ENCODE measurements at regions not wholly inside any gene's neighbourhood (a gene's known extent, or its start where the extent isn't known, plus 50 kb on each side); places are given as distances from the start of the nearest gene placed in this dataset.

DNA sequence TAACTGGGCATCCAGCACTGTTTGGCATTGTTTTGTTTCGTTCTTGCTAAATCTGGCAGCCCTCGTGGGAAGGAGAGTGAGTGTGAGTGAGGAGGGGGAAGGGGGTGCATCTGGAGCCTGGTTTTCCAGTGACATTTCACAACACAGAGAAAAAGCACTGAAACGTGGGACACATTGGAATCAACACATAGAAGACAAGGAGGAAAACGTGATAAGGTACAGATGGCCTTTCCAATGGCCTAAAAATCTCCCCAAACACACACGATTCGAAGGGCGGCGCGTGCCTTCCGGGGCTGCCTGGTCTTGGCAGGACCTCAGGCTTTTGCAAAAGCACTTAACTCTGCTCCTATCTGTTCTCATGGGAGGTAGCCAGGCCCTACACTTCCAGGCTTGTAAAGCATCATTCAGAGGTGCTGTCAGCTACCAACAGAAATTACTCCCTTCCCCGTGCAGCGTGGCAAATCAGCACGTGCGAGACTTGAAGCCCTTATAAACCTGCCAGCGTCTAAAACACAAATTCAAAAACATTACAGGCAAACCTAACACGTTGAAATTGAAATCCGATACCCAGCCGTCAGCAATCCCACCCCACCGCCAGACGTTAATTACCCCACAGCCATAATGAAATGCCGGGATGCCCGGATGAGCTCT is 129.4 kb downstream of the OLFM1 start:
- Histone ChIP-seq H3K9me3 (ENCODE audit: control insufficient read depth, insufficient read depth, low read depth, low read length) (no peaks in the 10 kb centered on the region), H3K4me3 (ENCODE audit: low read depth in 2 of 2, low read length in 2 of 2) (no peak overlapping the region), H3K27ac (ENCODE audit: low read length) (no peak overlapping the region), H3K4me1 (ENCODE audit: control insufficient read depth, insufficient read depth, low read length) (no peaks in the 10 kb centered on the region), H3K27me3 (ENCODE audit: control insufficient read depth, insufficient read depth, low read length) (no peaks in the 10 kb centered on the region), H3K36me3 (ENCODE audit: control insufficient read depth, insufficient read depth, low read length) (no peaks in the 10 kb centered on the region)
- BruUV-seq (replicated peaks), result no TSS peak
- POLR2A ChIA-PET, result no interaction called here
- in situ Hi-C loops (cut with HindIII; ENCODE audit: low pct_unique_long_range_greater_than_20kb, low sequenced_read_pairs) (no loop called here), intact Hi-C loops (cut with micrococcal nuclease; ENCODE audit: unreplicated experiment) (no loop called here)
- ATAC-seq, result no peak
- CTCF ChIA-PET, result no interaction called here
- no peak for DNase-seq (ENCODE audit: low read depth, low spot score)
- TF ChIP-seq, protein P1, sequence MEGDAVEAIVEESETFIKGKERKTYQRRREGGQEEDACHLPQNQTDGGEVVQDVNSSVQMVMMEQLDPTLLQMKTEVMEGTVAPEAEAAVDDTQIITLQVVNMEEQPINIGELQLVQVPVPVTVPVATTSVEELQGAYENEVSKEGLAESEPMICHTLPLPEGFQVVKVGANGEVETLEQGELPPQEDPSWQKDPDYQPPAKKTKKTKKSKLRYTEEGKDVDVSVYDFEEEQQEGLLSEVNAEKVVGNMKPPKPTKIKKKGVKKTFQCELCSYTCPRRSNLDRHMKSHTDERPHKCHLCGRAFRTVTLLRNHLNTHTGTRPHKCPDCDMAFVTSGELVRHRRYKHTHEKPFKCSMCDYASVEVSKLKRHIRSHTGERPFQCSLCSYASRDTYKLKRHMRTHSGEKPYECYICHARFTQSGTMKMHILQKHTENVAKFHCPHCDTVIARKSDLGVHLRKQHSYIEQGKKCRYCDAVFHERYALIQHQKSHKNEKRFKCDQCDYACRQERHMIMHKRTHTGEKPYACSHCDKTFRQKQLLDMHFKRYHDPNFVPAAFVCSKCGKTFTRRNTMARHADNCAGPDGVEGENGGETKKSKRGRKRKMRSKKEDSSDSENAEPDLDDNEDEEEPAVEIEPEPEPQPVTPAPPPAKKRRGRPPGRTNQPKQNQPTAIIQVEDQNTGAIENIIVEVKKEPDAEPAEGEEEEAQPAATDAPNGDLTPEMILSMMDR (IDR thresholded peaks at IDR 0.05), result no peak
- TF ChIP-seq, protein P2, sequence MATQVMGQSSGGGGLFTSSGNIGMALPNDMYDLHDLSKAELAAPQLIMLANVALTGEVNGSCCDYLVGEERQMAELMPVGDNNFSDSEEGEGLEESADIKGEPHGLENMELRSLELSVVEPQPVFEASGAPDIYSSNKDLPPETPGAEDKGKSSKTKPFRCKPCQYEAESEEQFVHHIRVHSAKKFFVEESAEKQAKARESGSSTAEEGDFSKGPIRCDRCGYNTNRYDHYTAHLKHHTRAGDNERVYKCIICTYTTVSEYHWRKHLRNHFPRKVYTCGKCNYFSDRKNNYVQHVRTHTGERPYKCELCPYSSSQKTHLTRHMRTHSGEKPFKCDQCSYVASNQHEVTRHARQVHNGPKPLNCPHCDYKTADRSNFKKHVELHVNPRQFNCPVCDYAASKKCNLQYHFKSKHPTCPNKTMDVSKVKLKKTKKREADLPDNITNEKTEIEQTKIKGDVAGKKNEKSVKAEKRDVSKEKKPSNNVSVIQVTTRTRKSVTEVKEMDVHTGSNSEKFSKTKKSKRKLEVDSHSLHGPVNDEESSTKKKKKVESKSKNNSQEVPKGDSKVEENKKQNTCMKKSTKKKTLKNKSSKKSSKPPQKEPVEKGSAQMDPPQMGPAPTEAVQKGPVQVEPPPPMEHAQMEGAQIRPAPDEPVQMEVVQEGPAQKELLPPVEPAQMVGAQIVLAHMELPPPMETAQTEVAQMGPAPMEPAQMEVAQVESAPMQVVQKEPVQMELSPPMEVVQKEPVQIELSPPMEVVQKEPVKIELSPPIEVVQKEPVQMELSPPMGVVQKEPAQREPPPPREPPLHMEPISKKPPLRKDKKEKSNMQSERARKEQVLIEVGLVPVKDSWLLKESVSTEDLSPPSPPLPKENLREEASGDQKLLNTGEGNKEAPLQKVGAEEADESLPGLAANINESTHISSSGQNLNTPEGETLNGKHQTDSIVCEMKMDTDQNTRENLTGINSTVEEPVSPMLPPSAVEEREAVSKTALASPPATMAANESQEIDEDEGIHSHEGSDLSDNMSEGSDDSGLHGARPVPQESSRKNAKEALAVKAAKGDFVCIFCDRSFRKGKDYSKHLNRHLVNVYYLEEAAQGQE (IDR thresholded peaks at IDR 0.05; ENCODE audit: insufficient read depth in 1 of 2, low read depth in 2 of 2, low read length in 1 of 2), result no peak
- TF ChIP-seq TCF7L2 (IDR thresholded peaks at IDR 0.05; ENCODE audit: low read depth, low read length), result no peak
- TF ChIP-seq SIN3A (IDR thresholded peaks at IDR 0.05; ENCODE audit: borderline replicate concordance, insufficient read depth, low read depth, low read length), result no peak

DNA sequence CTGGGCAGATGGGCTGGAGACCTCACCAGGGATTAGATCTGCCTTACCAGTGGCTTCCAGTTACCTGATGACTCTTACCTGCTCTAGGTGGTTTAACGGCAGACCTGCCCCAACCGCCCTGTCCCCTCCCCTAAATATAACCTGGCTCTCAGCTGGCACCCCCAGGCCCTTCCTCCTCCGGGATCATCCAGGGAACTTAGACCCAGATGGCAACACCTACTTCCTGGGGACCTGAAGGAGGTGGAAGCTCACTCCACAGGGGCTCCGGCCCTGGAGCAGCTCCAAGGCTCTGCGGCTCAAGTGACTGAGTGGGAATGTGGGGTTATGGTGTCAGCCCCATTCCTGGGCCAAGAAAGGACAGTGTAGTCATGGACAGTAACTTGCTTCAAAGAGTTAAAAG is 130.4 kb downstream of the OLFM1 start:
- no peaks in the 10 kb centered on the region for H3K9me3 ChIP-seq (ENCODE audit: control insufficient read depth, insufficient read depth, low read depth, low read length)
- ATAC-seq, result no peak
- H3K4me1 ChIP-seq (ENCODE audit: control insufficient read depth, insufficient read depth, low read length), result no peaks in the 10 kb centered on the region
- in situ Hi-C loops (cut with HindIII; ENCODE audit: low pct_unique_long_range_greater_than_20kb, low sequenced_read_pairs), result no loop called here
- no peak overlapping the region for H3K4me3 ChIP-seq (ENCODE audit: low read depth in 2 of 2, low read length in 2 of 2)
- no peak for TF ChIP-seq TCF7L2 (IDR thresholded peaks at IDR 0.05; ENCODE audit: low read depth, low read length)
- TF ChIP-seq, protein P1 (IDR thresholded peaks at IDR 0.05), result no peak
- TF ChIP-seq, protein P2 (IDR thresholded peaks at IDR 0.05; ENCODE audit: insufficient read depth in 1 of 2, low read depth in 2 of 2, low read length in 1 of 2), result no peak
- TF ChIP-seq SIN3A (IDR thresholded peaks at IDR 0.05; ENCODE audit: borderline replicate concordance, insufficient read depth, low read depth, low read length), result no peak
- TF ChIP-seq POLR2AphosphoS5 (IDR thresholded peaks at IDR 0.05; ENCODE audit: low read depth, low read length), result no peak
- CTCF ChIA-PET, result no interaction called here
- no peak overlapping the region for H3K27ac ChIP-seq (ENCODE audit: low read length)
- POLR2A ChIA-PET, result no interaction called here
- no peak for DNase-seq (ENCODE audit: low read depth, low spot score)
- no peaks in the 10 kb centered on the region for H3K36me3 ChIP-seq (ENCODE audit: control insufficient read depth, insufficient read depth, low read length)
- no peaks in the 10 kb centered on the region for H3K27me3 ChIP-seq (ENCODE audit: control insufficient read depth, insufficient read depth, low read length)
- BruUV-seq (replicated peaks), result no TSS peak
- intact Hi-C loops (cut with micrococcal nuclease; ENCODE audit: unreplicated experiment), result no loop called here
